ENCODE measurements at regions not wholly inside any gene's neighbourhood (a gene's known extent, or its start where the extent isn't known, plus 50 kb on each side); places are given as distances from the start of the nearest gene placed in this dataset.

DNA sequence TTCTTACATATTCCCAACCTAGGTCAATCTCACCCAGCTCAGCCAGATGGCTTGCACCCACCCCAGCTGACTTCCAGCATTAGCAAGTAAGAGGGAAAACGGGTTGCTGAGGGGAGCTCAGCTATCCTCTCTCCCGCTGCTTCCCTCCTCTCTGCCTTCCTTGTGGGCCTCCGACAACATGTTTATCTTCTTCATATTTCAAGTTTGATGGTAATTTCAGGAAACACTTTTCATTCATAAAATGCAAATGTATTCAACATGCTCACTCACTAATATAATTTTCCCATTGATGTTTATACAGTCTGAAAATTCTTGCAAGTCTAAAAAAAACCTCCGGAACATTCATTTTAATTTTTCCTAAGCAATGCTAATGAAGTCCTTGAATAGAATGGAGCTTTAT, 372.5 kb upstream of the B3GAT1 start:
- Histone ChIP-seq H3K9me3 (no peaks in the 10 kb centered on the region), H3K27me3 (no peaks in the 10 kb centered on the region), H3K4me3 (no peak overlapping the region), H3K36me3 (replicated peaks in 1 of 2; ENCODE audit: insufficient read depth in 1 of 2, low read depth in 2 of 2) (no peaks in the 10 kb centered on the region), H3K27ac (no peak overlapping the region), H3K4me1 (no peaks in the 10 kb centered on the region)
- DNase-seq = no peak
- WGBS, 2 donors = 78 to 82% methylated on average over 4 of the region's 4 CpGs
- TF ChIP-seq CTCF (IDR thresholded peaks at IDR 0.05) (no peak), POLR2A (IDR thresholded peaks at IDR 0.05) (no peak)
- no peak for ATAC-seq
- intact Hi-C loops (cut with DNase I) = no loop called here

- no peak overlapping the region for H3K4me3 ChIP-seq
- no peak overlapping the region for H3K27ac ChIP-seq
- H3K27me3 ChIP-seq = no peaks in the 10 kb centered on the region
- 51 to 52% methylated on average over 2 of the region's 2 CpGs for WGBS, 2 donors
- intact Hi-C loops (cut with DNase I) = no loop called here
- no peaks in the 10 kb centered on the region for H3K36me3 ChIP-seq (replicated peaks in 1 of 2; ENCODE audit: insufficient read depth in 1 of 2, low read depth in 2 of 2)
- TF ChIP-seq POLR2A (IDR thresholded peaks at IDR 0.05) (no peak), CTCF (IDR thresholded peaks at IDR 0.05) (no peak)
- ATAC-seq (no peak), DNase-seq (no peak)
- no peaks in the 10 kb centered on the region for H3K9me3 ChIP-seq
- H3K4me1 ChIP-seq = no peaks in the 10 kb centered on the region
Measured at GRCh38 chr11:134784046-134784445, 372.0 kb upstream of the B3GAT1 start.

- TF ChIP-seq POLR2A (IDR thresholded peaks at IDR 0.05) (no peak), CTCF (IDR thresholded peaks at IDR 0.05) (no peak)
- no peaks in the 10 kb centered on the region for H3K36me3 ChIP-seq (replicated peaks in 1 of 2; ENCODE audit: insufficient read depth in 1 of 2, low read depth in 2 of 2)
- ATAC-seq = no peak
- H3K27ac ChIP-seq = no peak overlapping the region
- H3K4me1 ChIP-seq = no peaks in the 10 kb centered on the region
- no peaks in the 10 kb centered on the region for H3K9me3 ChIP-seq
- H3K27me3 ChIP-seq = no peaks in the 10 kb centered on the region
- DNase-seq = no peak
- WGBS, 2 donors = 46 to 52% methylated on average over 4 of the region's 4 CpGs
- no peak overlapping the region for H3K4me3 ChIP-seq
- intact Hi-C loops (cut with DNase I) = no loop called here
Measured at GRCh38 chr11:134783234-134783633, 371.2 kb upstream of the B3GAT1 start.

DNA sequence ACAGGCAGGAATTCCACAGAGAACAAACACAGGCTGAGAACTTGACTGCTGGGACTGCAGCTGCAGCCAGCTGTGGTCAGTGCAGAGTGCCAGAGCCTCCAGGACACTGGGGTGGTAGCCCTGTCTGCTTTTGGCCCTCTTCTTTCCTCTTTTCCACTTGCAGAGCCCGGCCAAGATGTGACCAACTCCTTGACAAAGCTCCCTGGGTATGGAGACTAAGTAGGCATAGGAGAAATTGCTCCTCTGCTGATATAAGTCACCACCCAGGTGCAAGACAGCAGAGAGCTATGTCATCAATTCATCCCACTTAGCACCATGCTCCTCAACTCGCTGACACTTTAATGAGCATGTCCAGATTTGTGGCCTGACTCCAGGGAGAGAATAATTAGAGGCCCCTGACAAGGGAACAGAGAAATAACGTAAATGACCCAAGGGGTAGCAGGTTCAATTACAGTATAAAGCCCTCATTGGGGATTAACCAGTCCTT, 369.4 kb upstream of the B3GAT1 start:
- Histone ChIP-seq H3K36me3 (replicated peaks in 1 of 2; ENCODE audit: insufficient read depth in 1 of 2, low read depth in 2 of 2) (no peaks in the 10 kb centered on the region), H3K4me3 (no peak overlapping the region), H3K4me1 (no peaks in the 10 kb centered on the region), H3K9me3 (no peaks in the 10 kb centered on the region), H3K27ac (no peak overlapping the region), H3K27me3 (no peaks in the 10 kb centered on the region)
- ATAC-seq (no peak), DNase-seq (no peak)
- intact Hi-C loops (cut with DNase I) = no loop called here
- 57 to 75% methylated on average over 3 of the region's 3 CpGs for WGBS, 2 donors
- TF ChIP-seq POLR2A (IDR thresholded peaks at IDR 0.05) (no peak), CTCF (IDR thresholded peaks at IDR 0.05) (no peak)

DNA sequence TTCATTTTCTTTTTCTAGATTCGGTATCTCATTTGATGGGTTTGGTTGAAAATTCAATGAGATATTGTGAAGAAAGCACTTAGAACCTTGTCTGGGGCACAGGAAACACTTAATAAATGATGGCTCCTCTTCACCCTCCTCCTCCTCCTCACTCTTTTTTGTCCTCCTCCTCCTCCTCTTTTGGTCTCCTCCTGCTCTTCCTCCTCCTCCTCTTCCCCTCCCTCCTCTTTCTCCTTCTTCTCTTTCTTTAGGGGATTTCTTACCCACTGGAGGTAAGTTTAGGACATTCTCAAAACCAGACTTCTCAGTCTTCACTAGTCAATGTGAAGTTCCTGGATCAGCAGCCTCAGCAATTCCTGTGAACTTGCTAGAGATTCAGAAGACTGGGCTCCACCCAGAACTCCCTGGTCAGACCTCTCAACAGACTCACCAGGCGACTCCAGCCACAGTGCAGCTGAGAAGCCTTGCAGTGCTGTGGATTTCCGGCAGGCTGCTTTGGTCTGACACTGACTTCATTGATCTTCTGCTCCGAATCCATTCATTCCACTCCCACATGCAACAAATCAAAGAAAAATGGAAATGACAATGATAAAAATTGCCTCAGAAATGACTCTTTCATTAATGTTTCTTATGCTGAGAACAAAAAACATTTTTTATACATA, 368.6 kb upstream of the B3GAT1 start:
- H3K36me3 ChIP-seq (replicated peaks in 1 of 2; ENCODE audit: insufficient read depth in 1 of 2, low read depth in 2 of 2) = no peaks in the 10 kb centered on the region
- H3K27ac ChIP-seq = no peak overlapping the region
- WGBS, 2 donors = 45 to 65% methylated on average over 4 of the region's 4 CpGs
- H3K9me3 ChIP-seq = no peaks in the 10 kb centered on the region
- no peaks in the 10 kb centered on the region for H3K4me1 ChIP-seq
- intact Hi-C loops (cut with DNase I) = no loop called here
- TF ChIP-seq POLR2A (IDR thresholded peaks at IDR 0.05) (no peak), CTCF (IDR thresholded peaks at IDR 0.05) (no peak)
- H3K4me3 ChIP-seq = no peak overlapping the region
- no peak for ATAC-seq
- H3K27me3 ChIP-seq = no peaks in the 10 kb centered on the region
- DNase-seq = no peak

Data from body of pancreas (tissue), 4 donors.